Fibroblast of mammary gland (primary cell): ENCODE measurements at regions not wholly inside any gene's neighbourhood (a gene's known extent, or its start where the extent isn't known, plus 50 kb on each side); places are given as distances from the start of the nearest gene placed in this dataset.

Source experiments
- DNase-seq: peaks from one replicate; pipeline ENCODE4 v3.0.0-alpha.2; 2010; ENCODE audit warnings: low read depth
- H3K4me3 ChIP-seq: 2 replicates; pipeline ENCODE4 v1.5.1; 2011; ENCODE audit warnings: low read depth, mild to moderate bottlenecking, low read length, moderate library complexity; ENCODE audit not compliant: control insufficient read depth
- TF ChIP-seq, protein P1 (sequence below): conservative IDR thresholded peaks from 2 replicates; pipeline ENCODE4 v1.5.1; 2011; ENCODE audit warnings: low read depth, low read length, inconsistent platforms; ENCODE audit not compliant: control insufficient read depth, insufficient read depth

DNA sequence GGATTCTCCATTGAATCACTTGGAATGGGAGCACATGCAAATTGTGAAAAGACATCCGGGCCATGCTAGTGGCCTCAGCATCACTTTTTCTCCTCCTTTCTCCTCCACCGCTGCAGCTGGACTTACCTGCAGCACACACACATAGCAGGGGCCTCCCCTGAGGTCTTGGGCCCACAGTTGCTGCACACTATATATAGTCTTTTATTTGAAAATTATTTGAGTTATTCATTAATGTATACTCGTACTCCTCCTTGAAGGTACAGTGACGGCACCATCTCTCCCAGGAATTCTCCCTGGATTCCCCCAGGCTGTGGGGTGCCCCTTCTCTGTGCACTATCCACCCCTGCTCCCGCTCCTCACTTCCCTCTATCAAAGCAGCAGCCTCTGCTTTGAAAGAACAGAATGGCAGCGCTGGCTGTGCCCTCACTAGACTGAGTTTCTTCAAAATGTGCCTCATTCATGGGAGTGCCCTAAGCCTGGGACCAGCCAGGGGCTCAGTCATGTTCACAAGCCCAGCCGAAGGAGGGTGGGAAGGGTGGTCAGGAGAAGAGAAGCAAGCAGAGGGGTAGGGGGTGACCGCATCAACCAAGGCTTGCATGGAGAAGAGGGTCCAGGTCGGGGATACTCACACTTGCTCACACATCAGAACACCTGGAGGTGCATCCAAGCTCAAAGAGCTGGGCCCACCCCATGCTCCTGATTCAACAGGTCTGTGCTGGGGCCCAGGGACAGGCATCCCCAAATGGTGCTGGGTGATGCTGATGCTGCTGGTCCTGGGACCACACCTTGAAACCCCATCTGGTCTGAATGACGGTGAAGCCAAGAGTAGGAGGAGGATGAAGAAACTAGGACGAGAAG is 156.2 kb upstream of the ZMIZ1 start:
- DNase-seq = no peak
- H3K4me3 ChIP-seq = no peak overlapping the region
- TF ChIP-seq, protein P1, sequence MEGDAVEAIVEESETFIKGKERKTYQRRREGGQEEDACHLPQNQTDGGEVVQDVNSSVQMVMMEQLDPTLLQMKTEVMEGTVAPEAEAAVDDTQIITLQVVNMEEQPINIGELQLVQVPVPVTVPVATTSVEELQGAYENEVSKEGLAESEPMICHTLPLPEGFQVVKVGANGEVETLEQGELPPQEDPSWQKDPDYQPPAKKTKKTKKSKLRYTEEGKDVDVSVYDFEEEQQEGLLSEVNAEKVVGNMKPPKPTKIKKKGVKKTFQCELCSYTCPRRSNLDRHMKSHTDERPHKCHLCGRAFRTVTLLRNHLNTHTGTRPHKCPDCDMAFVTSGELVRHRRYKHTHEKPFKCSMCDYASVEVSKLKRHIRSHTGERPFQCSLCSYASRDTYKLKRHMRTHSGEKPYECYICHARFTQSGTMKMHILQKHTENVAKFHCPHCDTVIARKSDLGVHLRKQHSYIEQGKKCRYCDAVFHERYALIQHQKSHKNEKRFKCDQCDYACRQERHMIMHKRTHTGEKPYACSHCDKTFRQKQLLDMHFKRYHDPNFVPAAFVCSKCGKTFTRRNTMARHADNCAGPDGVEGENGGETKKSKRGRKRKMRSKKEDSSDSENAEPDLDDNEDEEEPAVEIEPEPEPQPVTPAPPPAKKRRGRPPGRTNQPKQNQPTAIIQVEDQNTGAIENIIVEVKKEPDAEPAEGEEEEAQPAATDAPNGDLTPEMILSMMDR = no peak

DNA sequence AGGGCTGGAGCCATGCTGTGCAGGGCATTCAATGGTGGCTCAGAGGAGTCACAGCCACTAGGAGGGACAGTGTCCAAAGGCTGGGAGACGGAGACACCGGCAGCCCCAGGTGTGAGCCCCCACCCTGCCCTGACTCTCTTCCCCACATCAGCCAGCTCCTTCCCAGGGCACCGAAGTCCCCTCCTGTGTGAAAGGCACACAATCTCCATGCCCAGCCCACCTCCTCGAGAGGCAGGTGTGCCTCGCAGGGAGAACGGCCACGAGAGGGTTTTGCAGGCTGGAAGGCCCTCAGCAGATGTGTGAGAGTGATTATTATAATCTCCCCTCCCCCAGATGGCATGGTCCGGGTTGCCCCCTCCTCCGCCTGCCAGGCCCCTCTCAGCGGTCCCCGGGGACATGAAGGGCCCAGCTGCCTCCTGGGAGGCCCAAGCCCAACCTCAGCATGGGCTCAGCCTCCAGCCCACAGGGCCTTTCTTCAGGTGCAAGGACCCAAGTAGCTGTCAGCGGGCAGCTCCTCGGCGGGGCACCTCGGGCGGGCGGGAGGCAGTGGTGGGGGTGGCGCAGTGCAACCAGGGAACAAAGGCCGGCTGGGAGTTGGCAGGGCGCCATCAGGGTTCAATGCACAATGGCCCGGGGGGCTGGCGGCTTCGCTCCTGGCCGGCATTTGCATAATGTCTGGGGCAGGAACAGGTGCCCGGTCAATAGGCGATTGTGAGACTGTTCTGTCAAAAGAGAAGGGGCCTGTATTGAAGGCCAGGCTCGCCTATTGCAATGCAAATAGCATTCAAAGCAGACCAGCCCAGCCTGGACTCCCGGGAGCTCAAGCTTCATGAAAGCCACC is 155.3 kb upstream of the ZMIZ1 start:
- H3K4me3 ChIP-seq = no peak overlapping the region
- TF ChIP-seq, protein P1 = no peak
- DNase-seq = no peak

DNA sequence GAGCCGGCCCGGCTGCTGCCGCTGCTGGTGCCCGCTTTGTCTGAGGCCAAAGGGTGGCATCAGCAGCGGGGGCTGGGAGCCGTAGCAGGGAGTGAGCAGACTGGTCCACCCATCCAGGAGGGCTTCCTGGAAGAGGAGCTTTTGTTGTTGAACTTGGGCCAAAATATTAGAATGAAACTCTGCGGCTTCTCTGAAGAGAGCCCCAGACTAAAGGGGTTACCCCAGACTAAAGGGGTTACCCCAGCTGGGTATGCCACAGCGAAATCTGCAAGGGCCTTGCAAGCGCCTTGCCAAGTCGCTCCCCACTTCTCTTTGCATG is 154.7 kb upstream of the ZMIZ1 start:
- TF ChIP-seq, protein P1 = no peak
- no peak overlapping the region for H3K4me3 ChIP-seq
- DNase-seq = no peak

DNA sequence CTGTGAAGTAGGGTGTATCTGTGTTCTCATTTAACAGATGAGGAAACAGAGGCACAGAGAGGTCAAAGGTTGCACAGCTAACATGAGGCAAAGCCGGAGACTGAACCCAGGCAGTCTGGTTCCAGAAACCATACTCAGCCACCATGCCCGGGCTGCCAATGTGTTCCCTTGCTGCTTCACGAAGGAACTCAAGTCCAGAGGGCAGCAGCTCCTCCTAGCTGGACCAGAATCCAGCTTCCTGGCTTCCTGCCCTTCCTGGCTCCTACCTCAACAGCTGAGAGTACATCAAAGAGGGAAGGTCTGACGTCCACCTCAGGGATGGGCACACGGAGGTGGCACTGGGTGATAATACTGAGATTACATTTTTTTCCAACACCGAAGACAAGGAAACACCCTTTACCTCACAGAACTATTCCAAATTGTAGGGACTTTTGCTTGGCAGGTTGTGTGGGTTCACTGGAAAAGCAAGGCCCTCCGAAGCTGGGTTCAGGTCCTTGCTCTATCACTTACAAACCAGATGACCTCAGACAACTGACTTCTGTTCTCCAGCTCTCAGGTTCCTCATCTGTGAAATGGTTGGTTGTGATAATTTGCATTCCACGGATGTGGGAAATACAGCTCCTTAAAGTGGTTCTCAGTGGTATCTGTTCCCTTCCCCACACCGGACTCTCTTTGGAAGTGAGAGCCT is 154.1 kb upstream of the ZMIZ1 start:
- no peak for DNase-seq
- TF ChIP-seq, protein P1 = no peak
- H3K4me3 ChIP-seq = no peak overlapping the region

DNA sequence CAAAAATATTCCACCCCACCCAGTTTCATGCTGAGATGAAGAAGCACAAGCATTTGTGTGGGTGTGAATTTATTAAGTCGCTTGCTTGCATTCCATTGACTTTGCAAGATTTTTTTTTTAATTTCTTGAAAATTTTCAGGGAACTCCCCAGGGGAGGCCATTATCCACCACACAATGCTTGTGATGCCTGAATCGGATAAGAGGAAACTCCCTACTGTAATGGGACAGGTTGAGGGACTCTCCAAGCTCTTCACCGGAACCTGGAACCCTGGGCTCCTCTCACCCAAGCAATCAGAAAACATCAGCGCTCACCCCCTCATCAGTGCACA is 153.6 kb upstream of the ZMIZ1 start:
- TF ChIP-seq, protein P1 = no peak
- DNase-seq = no peak

DNA sequence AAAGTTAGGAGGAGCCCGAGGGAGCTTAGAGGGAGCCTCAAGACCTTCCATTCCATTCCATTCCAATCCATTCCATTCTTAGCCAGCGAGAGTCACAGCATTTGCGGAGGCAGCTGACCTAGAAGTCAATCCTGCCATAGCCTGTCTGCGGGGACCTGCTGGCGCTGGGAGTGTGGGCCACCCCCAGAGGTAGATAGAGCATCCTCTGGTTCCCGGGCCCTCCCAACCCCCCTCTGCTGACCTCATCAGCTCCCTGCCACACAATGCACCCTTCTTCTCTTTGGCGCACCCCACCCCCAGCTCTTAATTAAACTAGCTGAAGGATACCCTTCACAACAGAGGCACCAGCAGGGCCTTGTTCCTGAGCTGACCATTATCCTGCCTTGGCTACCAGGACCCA is 152.5 kb upstream of the ZMIZ1 start:
- H3K4me3 ChIP-seq = no peak overlapping the region
- TF ChIP-seq, protein P1 = no peak
- DNase-seq = no peak

More for the DNA sequence above, 153.6 kb upstream of the ZMIZ1 start:
- H3K4me3 ChIP-seq = no peak overlapping the region
